22Rv1 (cell line): ENCODE measurements at regions not wholly inside any gene's neighbourhood (a gene's known extent, or its start where the extent isn't known, plus 50 kb on each side); places are given as distances from the start of the nearest gene placed in this dataset.
A peak's percentile ranks its signal among the peaks of the same experiment; 100 is the strongest.

Experiments used
- CTCF ChIP-seq: fragments of 450-650 bp; IDR thresholded peaks from 2 replicates; pipeline ENCODE4 v1.5.1; 2017; ENCODE audit warnings: mild to moderate bottlenecking
- ZFX ChIP-seq: fragments of 450-650 bp; IDR thresholded peaks from 2 replicates; pipeline ENCODE4 v1.6.1; 2017; ENCODE audit warnings: antibody characterized with exemption, borderline replicate concordance

- TF ChIP-seq CTCF, result peak; percentile 18; the same call in 1 of the 2 replicates
- no peak for TF ChIP-seq ZFX
Measured at GRCh38 chr2:167331636-167332232, 443.5 kb downstream of the XIRP2 start.
